AG10803 (cell line): ENCODE measurements at regions not wholly inside any gene's neighbourhood (a gene's known extent, or its start where the extent isn't known, plus 50 kb on each side); places are given as distances from the start of the nearest gene placed in this dataset.
"Not testable (repeated sequence)": the region's sequence is repeated elsewhere in the genome, so short reads cannot be mapped to it uniquely, and the experiment has no call there.

Experiments used
- DNase-seq: peaks from one replicate; pipeline ENCODE4 v3.0.0; 2010; ENCODE audit warnings: low read depth
- H3K4me3 ChIP-seq: 2 replicates; pipeline ENCODE4 v1.5.1; 2011; ENCODE audit warnings: mild to moderate bottlenecking, low read length, control low read depth
- CTCF ChIP-seq: conservative IDR thresholded peaks from 2 replicates; pipeline ENCODE4 v1.5.1; 2011; ENCODE audit warnings: mild to moderate bottlenecking, low read length, control low read depth, inconsistent platforms

GRCh38 chr14:44453433-44454171 is 53.5 kb downstream of the FSCB start:
- TF ChIP-seq CTCF: no peak
- DNase-seq: no peak
- no peak overlapping the region for H3K4me3 ChIP-seq

- DNase-seq: not testable (repeated sequence)
These were observed 56.9 kb downstream of the FSCB start for GRCh38 chr14:44450232-44450631.

GRCh38 chr14:44449680-44450079 is 57.4 kb downstream of the FSCB start:
- no peak overlapping the region for H3K4me3 ChIP-seq
- no peak for DNase-seq
- no peak for TF ChIP-seq CTCF

More at GRCh38 chr14:44450232-44450631, 56.9 kb downstream of the FSCB start:
- H3K4me3 ChIP-seq: not testable (repeated sequence)

GRCh38 chr14:44448951-44449358 is 58.1 kb downstream of the FSCB start:
- H3K4me3 ChIP-seq: no peak overlapping the region
- no peak for DNase-seq
- TF ChIP-seq CTCF: no peak

GRCh38 chr14:44446965-44447364 is 60.1 kb downstream of the FSCB start:
- no peak overlapping the region for H3K4me3 ChIP-seq
- DNase-seq: no peak
- no peak for TF ChIP-seq CTCF

- DNase-seq: no peak
- TF ChIP-seq CTCF: no peak
- H3K4me3 ChIP-seq: no peak overlapping the region
These were observed 62.6 kb downstream of the FSCB start for GRCh38 chr14:44444454-44444853.

GRCh38 chr14:44438936-44439335 is 68.1 kb downstream of the FSCB start:
- no peak overlapping the region for H3K4me3 ChIP-seq
- TF ChIP-seq CTCF: no peak
- DNase-seq: no peak

- TF ChIP-seq CTCF: no peak
- DNase-seq: no peak
- no peak overlapping the region for H3K4me3 ChIP-seq
These were observed 68.9 kb downstream of the FSCB start for GRCh38 chr14:44438221-44438620.
